Esophagus muscularis mucosa (tissue), 4 donors: ENCODE measurements at regions not wholly inside any gene's neighbourhood (a gene's known extent, or its start where the extent isn't known, plus 50 kb on each side); places are given as distances from the start of the nearest gene placed in this dataset.

ENCODE experiments used
- DNase-seq: peaks from one replicate; pipeline ENCODE4 v3.0.0-alpha.2; 2017; ENCODE audit errors: extremely low spot score
- H3K27ac ChIP-seq, 4 donors: fragments of 200-600 bp; sonication (generic); replicated peaks in 1 of 4; 1 replicate in 3 of 4; 2 replicates in 1 of 4; pipeline ENCODE4 v1.5.1; 2016 to 2019; ENCODE audit warnings: mild to moderate bottlenecking in 1 of 4
- H3K27me3 ChIP-seq, 4 donors: fragments of 200-600 bp; sonication (generic); one replicate each; pipeline versions ENCODE4 v1.5.1 to v1.6.0; 2016 to 2019
- H3K36me3 ChIP-seq, 4 donors: fragments of 200-600 bp; sonication (generic); one replicate each; pipeline ENCODE4 v1.5.1; 2016 to 2019
- H3K4me1 ChIP-seq, 4 donors: fragments of 200-600 bp; sonication (generic); one replicate each; pipeline ENCODE4 v1.5.1; 2016 to 2019
- H3K4me3 ChIP-seq, 4 donors: fragments of 200-600 bp; sonication (generic); 1 replicate in 2 of 4; 2 replicates in 2 of 4; pipeline ENCODE4 v1.5.1; 2016 to 2019; ENCODE audit warnings: mild to moderate bottlenecking in 4 of 4, moderate library complexity in 1 of 4
- H3K9me3 ChIP-seq, 4 donors: fragments of 200-600 bp; sonication (generic); 1 replicate in 3 of 4; 2 replicates in 1 of 4; pipeline ENCODE4 v1.5.1; 2016 to 2019
- CTCF ChIP-seq, 3 experiments: fragments of 200-600 bp in 2 of 3; fragments of 450-650 bp in 1 of 3; sonication (generic) in 2 of 3; IDR thresholded peaks; one replicate each; pipeline ENCODE4 v1.5.1; 2017 to 2019; ENCODE audit warnings: antibody characterized with exemption in 3 of 3, mild to moderate bottlenecking in 2 of 3, moderate library complexity in 1 of 3
- EP300 ChIP-seq: sonication (generic); formaldehyde crosslinking; IDR thresholded peaks from one replicate; pipeline ENCODE4 v1.6.1; 2017; ENCODE audit warnings: antibody characterized with exemption
- POLR2A ChIP-seq: fragments of 450-650 bp; IDR thresholded peaks from one replicate; pipeline ENCODE4 v1.6.1; 2017; ENCODE audit warnings: antibody characterized with exemption, moderate library complexity, mild to moderate bottlenecking, low read depth
- POLR2AphosphoS5 ChIP-seq, 2 donors: sonication (generic); formaldehyde crosslinking; IDR thresholded peaks; one replicate each; pipeline ENCODE4 v1.6.1; 2017; ENCODE audit warnings: antibody characterized with exemption in 2 of 2
- WGBS: methylation state at CpG from one replicate; pipeline ENCODE4 v1.1.5; 2018; 5-methylcytosine and 5-hydroxymethylcytosine counted together
- intact Hi-C: fragments of 100-400 bp; cut with DNase I; formaldehyde crosslinking; loops from one replicate; pipeline ENCODE4 v1.15.1; 2023

GRCh38 chr5:25764733-25765132, 1120.0 kb upstream of the CDH10 start:
- Histone ChIP-seq H3K27ac (no peak overlapping the region), H3K4me3 (no peak overlapping the region), H3K27me3 (no peaks in the 10 kb centered on the region), H3K36me3 (no peaks in the 10 kb centered on the region), H3K9me3 (no peaks in the 10 kb centered on the region), H3K4me1 (no peaks in the 10 kb centered on the region)
- no peak for DNase-seq
- TF ChIP-seq EP300 (no peak), POLR2AphosphoS5 (IDR thresholded peaks at IDR 0.05) (no peak), CTCF (IDR thresholded peaks at IDR 0.05) (no peak), POLR2A (no peak)
- intact Hi-C loops: no loop called here

- intact Hi-C loops: no loop called here
- H3K4me1 ChIP-seq: no peaks in the 10 kb centered on the region
- no peaks in the 10 kb centered on the region for H3K27me3 ChIP-seq
- TF ChIP-seq POLR2AphosphoS5 (IDR thresholded peaks at IDR 0.05) (no peak), EP300 (no peak), POLR2A (no peak), CTCF (IDR thresholded peaks at IDR 0.05) (no peak)
- H3K36me3 ChIP-seq: no peaks in the 10 kb centered on the region
- no peak overlapping the region for H3K27ac ChIP-seq
- 33% methylated on average over 3 of the region's 3 CpGs for WGBS
- no peak for DNase-seq
- no peak overlapping the region for H3K4me3 ChIP-seq
- H3K9me3 ChIP-seq: no peaks in the 10 kb centered on the region
Measured at GRCh38 chr5:25763781-25764180, 1119.0 kb upstream of the CDH10 start.

GRCh38 chr5:25754895-25755294, 1110.1 kb upstream of the CDH10 start:
- no peak overlapping the region for H3K27ac ChIP-seq
- no peak overlapping the region for H3K4me3 ChIP-seq
- no peaks in the 10 kb centered on the region for H3K4me1 ChIP-seq
- intact Hi-C loops: no loop called here
- 34% methylated on average over 3 of the region's 3 CpGs for WGBS
- no peak for TF ChIP-seq POLR2A
- no peak for TF ChIP-seq POLR2AphosphoS5 (IDR thresholded peaks at IDR 0.05)
- no peak for TF ChIP-seq CTCF (IDR thresholded peaks at IDR 0.05)
- no peak for TF ChIP-seq EP300
- no peaks in the 10 kb centered on the region for H3K27me3 ChIP-seq
- no peaks in the 10 kb centered on the region for H3K36me3 ChIP-seq
- DNase-seq: no peak
- no peaks in the 10 kb centered on the region for H3K9me3 ChIP-seq

DNA sequence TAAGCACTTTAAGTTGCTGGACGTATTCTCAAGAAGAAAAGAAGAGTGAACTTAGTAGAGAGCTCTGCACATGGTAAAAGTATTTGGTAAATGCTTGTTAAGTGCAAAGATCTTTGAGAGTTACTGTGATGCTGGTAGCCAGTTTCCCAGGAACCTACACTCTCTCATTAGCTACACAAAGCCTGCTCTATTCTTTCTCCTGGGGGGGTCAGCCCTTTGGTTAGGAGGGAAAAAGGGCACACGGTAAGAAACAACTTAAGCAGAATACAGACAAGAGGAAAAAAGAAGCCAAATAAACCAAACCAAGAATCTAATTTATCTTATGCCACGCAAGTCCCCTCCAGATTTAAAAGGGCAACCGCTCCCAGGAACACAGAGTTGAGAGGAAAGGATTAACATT, 1100.1 kb upstream of the CDH10 start:
- TF ChIP-seq CTCF (IDR thresholded peaks at IDR 0.05) (no peak), POLR2AphosphoS5 (IDR thresholded peaks at IDR 0.05) (no peak), EP300 (no peak), POLR2A (no peak)
- H3K27ac ChIP-seq: no peak overlapping the region
- H3K36me3 ChIP-seq: no peaks in the 10 kb centered on the region
- no peak for DNase-seq
- no peaks in the 10 kb centered on the region for H3K4me1 ChIP-seq
- no peaks in the 10 kb centered on the region for H3K9me3 ChIP-seq
- H3K4me3 ChIP-seq: no peak overlapping the region
- 29% methylated on average over 4 of the region's 4 CpGs for WGBS
- H3K27me3 ChIP-seq: no peaks in the 10 kb centered on the region
- intact Hi-C loops: no loop called here

DNA sequence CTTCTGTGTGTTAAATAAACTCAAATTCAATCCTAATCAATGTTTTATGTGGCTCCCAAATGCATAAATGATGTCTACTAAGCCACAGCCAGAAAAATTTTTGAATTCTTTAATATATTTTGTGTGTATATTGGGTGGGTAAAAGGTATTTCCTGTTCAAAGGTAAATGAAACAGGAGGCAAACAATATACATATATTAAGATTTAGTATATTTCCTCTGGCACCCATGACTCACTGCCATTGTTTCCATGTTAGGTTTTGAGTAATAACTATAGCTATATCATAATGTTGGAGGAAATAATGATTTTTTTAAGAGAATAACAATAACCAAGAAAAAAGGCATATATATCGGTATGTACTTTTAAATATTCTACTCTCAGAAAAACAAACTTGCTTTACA, 1071.9 kb upstream of the CDH10 start:
- H3K4me1 ChIP-seq: no peaks in the 10 kb centered on the region
- H3K9me3 ChIP-seq: no peaks in the 10 kb centered on the region
- H3K36me3 ChIP-seq: no peaks in the 10 kb centered on the region
- no peak overlapping the region for H3K4me3 ChIP-seq
- WGBS: 87% methylated on average over 1 of the region's 1 CpG
- no peak for DNase-seq
- TF ChIP-seq EP300: no peak
- no peak for TF ChIP-seq POLR2A
- no peak for TF ChIP-seq POLR2AphosphoS5 (IDR thresholded peaks at IDR 0.05)
- no peak for TF ChIP-seq CTCF (IDR thresholded peaks at IDR 0.05)
- H3K27me3 ChIP-seq: no peaks in the 10 kb centered on the region
- H3K27ac ChIP-seq: no peak overlapping the region
- intact Hi-C loops: no loop called here
